ENCODE measurements at regions not wholly inside any gene's neighbourhood (a gene's known extent, or its start where the extent isn't known, plus 50 kb on each side); places are given as distances from the start of the nearest gene placed in this dataset.

GRCh38 chr4:19146038-19146437, 1105.7 kb upstream of the SLIT2 start:
- DNase-seq (ENCODE audit: low spot score), result no peak

DNA sequence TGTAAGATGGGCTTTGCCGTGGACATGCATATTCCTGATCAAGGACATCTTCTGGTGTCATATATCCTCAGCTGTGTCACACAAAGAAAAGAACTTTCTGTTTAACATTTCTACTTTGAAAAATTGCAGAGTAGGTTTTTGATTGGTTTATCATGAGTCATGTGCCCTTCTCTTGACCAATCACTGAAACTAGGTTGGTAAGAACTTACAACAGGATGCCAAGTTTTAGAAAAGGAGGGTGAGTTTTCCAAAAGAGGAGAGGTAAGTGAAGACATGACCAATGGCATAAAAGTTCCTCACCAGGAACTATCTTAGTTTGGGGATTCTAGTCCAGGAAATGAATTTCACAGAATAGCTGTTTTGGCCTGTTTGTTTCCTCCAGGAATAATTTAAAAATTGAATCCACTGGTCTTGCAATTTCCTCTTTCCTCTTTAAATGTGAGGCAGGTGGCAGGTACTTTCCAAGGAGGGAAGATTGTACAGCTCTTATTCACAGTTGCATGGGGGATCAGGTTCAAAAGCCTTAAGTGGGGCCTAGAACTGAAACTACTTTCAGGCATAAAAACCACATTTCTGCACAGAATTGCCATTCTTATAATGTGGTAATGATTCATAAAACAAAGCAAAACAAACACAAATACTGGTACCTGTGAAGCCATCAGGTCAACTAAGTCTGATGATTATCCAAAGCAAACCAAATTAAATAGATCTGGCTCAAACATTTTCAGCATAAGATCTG, 1114.5 kb upstream of the LCORL start:
- DNase-seq (ENCODE audit: low spot score), result no peak

- DNase-seq (ENCODE audit: low spot score), result no peak
These were observed 1113.1 kb upstream of the LCORL start for GRCh38 chr4:19134685-19135084.

DNA sequence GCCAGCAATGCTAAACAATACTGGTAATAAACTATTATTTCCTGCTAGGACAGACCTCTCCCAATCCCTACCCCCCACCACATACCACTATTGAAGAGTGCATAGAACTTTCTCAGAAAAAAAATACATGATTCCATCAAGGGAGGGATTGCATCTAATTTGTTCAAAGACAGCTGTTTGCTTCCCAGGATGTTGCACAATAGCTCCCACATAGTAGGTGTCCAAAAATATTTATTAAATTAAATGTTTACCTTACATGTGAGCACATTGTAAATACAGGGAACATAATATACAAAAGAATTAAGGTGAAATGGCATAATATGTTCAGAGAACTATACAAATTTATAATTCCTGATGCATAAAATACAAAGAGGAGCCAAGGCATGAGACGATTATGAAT, 1111.8 kb upstream of the LCORL start:
- no peak for DNase-seq (ENCODE audit: low spot score)

- no peak for DNase-seq (ENCODE audit: low spot score)
These were observed 1109.3 kb upstream of the LCORL start for GRCh38 chr4:19130866-19131265.

DNA sequence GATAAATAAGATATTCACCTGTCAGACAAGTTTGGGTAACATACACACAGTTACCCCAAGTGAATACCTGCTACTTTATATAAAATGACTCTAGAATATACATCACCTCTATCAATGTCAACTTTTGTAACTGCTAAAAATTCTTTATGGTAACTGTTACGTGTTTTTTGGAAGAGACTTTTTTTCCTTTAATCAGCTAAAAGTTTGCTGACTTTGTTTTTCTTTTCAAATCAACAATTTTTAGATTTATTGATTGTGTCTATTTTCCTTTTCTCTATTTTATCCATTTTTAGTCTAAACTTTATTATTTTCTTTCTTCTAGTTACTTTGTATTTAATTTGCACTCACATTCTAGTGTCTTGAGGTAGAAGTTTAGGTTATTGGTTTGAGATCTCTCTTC, 1106.6 kb upstream of the LCORL start:
- DNase-seq (ENCODE audit: low spot score), result no peak

GRCh38 chr4:19126903-19127302, 1105.3 kb upstream of the LCORL start:
- DNase-seq (ENCODE audit: low spot score), result no peak

GRCh38 chr4:19123681-19124080, 1102.1 kb upstream of the LCORL start:
- DNase-seq (ENCODE audit: low spot score), result no peak

GRCh38 chr4:19119904-19120560, 1098.5 kb upstream of the LCORL start:
- no peak for DNase-seq (ENCODE audit: low spot score)

- DNase-seq (ENCODE audit: low spot score), result no peak
These were observed 1095.5 kb upstream of the LCORL start for GRCh38 chr4:19117022-19117421.

DNA sequence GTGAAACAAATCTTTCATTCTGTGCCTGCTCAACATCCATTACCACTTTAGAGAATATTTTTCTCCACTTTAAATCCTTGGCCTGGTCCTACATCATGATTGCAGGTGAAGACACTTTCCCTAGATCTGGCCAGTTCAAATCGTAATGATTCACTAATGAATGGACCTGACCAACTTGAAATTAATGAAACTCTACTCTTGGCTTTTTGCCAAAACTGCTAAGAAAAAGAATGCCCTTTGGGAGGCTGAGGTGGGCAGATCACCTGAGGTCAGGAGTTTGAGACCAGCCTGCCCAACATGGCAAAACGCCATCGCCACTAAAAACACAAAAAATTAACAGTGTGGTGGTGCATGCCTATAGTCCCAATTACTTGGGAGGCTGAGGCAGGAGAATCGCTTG, 1082.6 kb upstream of the LCORL start:
- no peak for DNase-seq (ENCODE audit: low spot score)

DNA sequence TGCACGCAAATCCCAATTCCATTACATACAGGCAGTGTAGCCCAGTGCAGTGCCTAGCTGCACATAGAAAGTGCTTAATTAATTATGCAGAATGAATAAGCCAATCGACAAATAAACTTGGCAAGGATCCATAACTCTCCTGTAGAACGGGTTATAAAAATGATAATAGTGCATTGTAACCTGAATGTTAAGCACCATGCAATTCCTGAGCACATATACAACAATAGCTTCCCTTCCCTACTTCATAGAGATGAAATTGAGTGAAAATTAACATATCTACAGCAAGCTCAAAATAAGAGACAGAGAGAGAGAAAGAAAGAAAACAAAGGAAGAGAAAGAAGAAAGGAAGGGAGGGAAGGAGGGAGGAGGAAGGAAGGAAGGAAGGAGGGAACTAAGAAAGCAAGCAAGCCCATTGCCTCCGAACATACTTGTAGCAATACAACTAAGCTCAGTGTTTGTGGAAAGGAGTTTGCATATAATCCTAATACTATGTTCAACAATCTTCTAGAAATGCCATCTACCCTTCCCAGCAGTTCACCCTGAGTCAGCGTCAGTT, 1074.0 kb upstream of the LCORL start:
- no peak for DNase-seq (ENCODE audit: low spot score)

DNA sequence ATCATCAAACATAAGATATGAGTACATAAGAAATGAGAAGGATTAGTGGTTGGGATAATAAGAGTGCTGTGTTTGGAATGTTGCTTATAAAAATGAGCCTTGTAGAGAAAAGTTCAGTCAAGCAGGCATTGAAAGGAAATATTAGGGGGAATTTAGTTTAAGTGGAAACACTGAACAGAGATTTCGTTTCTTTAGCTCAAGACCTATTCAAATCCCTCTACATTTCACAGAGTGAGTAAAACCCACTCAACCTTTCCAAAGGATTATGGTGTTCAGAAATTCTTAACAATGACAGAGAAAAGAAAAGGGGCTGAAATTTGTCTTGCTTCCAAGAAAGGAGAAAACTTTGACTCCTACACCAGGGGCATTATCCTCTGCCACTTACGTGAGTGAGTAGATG, 1072.4 kb upstream of the LCORL start:
- DNase-seq (ENCODE audit: low spot score), result no peak

DNA sequence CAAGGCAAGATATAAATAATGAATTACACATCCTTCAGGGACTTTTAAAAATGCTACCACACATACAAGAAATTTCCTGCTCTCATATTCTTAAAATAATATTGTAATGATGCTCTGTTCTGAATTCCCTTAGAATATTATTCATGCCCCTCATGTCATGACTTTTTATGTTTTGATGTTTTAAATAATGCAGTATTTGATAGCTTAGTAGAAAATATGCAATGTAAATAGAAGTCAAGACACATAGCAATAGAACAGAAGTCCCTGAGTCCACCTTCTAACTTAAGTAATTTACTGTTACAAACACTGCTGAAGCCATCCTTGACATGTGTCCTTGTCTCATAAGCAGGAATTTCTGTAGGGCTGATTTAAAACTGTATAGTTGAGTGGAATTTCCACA, 1071.2 kb upstream of the LCORL start:
- no peak for DNase-seq (ENCODE audit: low spot score)

DNA sequence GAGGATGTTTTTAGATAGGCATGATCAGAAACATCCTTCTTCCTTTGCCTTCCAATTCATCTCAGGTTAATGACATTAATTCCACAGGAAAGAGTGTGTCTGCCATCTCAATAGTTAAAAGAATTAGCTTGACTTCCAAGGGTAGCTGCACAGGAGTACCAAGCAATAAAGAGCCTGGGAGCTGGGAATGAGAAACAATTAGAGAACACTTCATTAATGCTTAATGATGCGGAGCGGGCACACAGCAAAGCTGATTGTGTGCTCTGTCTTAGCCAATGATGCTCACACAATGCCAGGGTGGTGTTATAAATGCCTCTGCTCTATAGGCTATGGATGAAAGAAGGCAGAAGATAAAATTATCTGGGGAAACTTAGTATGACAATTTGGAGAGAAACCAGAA, 1052.5 kb upstream of the LCORL start:
- no peak for DNase-seq (ENCODE audit: low spot score)

DNA sequence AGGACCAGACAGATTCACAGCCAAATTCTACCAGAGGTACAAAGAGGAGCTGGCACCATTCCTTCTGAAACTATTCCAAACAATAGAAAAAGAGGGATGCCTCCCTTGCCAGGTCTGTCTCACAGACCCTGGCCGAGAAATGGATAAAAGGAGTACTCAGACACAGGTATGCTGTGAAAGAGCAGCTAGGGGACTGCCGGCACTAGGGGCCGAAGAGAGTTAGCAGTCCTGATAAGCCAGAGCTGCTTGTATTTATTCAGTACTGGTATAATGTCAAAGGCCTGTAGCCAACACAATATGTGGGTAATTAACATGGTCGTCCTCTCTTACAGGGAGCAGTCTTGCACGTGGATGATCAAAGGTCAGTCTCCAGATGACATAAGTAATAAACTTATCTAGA, 1042.1 kb upstream of the LCORL start:
- no peak for DNase-seq (ENCODE audit: low spot score)

- DNase-seq (ENCODE audit: low spot score), result no peak
These were observed 1033.4 kb upstream of the LCORL start for GRCh38 chr4:19054916-19055315.

DNA sequence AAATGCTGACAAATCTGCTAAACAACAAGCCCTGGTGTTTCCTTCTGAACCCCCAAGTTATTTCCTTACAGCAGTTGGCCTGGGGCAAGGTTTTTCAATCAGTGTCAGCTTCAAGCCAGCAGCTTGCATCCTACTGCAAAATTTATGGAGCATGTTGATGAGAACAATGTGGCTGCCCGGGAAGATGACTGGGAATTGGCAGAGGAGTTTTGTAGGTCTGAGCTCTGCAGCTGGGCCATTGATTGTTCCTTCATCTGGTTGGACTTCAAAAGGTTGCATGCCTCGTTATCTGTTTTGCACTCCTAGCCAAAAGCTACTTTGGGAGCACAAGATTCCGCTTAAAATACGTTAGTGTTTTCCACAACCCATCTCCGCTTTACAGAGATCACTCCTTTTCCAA, 1030.3 kb upstream of the LCORL start:
- DNase-seq (ENCODE audit: low spot score), result no peak

- DNase-seq (ENCODE audit: low spot score), result no peak
These were observed 1025.8 kb upstream of the LCORL start for GRCh38 chr4:19047279-19047880.

DNA sequence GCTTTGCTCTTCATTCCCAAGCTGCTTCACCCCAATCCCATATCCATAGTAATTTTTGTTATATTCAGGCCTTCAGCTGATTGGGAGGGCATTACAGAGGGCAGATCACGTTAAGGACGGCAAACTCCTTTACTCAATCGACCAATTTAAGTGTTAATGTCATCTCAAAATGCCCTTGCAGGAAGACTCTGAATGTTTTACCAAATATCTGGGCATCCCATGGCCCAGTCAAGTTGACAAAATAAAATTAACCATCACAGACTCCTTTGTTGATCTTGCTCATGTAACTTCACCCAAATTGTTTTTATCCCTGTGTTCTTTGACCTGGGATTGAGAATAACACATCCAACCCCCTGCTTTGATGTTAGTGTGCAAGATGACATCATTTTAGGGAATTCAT, 1018.3 kb upstream of the LCORL start:
- DNase-seq (ENCODE audit: low spot score), result no peak

- no peak for DNase-seq (ENCODE audit: low spot score)
These were observed 1016.7 kb upstream of the LCORL start for GRCh38 chr4:19038231-19038630.

GRCh38 chr4:19033816-19034733, 1012.5 kb upstream of the LCORL start:
- no peak for DNase-seq (ENCODE audit: low spot score)
